Activated T-cell treated with anti-CD3 and anti-CD28 coated beads, Interleukin-2, amount 50 U/mL, for 48 hours (primary cell): ENCODE measurements at regions not wholly inside any gene's neighbourhood (a gene's known extent, or its start where the extent isn't known, plus 50 kb on each side); places are given as distances from the start of the nearest gene placed in this dataset.
"Not testable (repeated sequence)": the region's sequence is repeated elsewhere in the genome, so short reads cannot be mapped to it uniquely, and the experiment has no call there.

Experiments used
- DNase-seq, 2 experiments: peaks; one replicate each; pipeline ENCODE4 v3.0.0-alpha.2; 2020

- DNase-seq = peak; percentile 60
Measured at GRCh38 chr20:23147964-23148730, 62.0 kb upstream of the CD93 start.

GRCh38 chr20:23147647-23147963 is 61.5 kb upstream of the CD93 start:
- DNase-seq = no peak

DNA sequence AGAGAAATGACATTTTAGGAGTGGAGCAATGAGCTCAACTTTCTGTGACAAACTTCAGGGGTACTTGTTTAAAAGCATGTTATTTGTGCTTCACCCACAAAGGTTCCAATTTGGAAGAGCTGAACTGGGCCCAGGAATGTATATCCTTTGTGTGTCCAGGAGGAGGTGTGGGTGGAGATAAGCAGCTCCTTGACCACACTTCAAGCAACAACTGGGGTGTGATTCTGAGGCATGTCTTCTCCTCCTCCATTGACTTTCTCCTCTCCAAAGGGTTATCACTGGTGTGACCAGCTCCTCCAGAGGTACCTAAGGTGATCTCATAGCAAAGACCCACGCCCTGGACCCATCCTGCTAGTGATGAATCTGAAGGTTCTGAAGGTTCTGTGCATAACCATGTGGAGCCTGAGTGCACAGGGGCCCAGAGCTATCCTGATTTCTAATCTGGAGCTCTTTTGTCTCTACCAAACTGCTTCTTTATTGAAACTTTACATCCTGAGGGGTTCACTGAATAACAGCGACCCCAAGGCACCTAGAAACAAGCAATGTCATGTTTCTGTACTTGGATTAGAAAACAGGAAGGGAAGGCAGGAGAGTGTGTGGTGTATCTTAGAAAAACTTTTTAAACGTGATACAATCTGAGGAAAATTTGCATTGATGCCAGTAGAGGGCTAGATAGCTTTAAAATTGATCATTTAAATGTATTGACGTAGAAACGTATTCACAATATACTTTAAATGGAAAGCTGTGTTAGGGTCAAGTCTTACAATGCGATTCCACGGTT is 60.9 kb upstream of the CD93 start:
- DNase-seq = no peak

DNA sequence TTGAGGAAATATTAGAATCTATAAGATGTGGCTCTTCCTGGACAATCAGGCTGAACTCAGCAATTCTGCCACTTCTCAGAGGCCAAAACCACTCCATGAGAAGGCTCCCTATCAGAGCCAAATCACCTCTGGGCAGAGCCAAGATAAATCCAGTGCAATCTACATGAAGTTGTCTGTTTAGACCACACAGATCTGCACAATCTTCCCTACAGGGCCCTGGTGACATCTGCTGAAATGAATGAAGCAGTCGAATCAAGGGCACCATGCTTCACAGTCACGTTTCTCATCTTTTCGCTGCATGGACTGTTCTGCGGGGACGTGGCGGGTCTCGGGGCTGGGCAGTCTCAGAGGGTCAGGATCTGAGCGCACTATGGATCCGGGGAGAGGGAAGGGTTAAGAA is 60.1 kb upstream of the CD93 start:
- no peak for DNase-seq

GRCh38 chr20:23145281-23145700 is 59.2 kb upstream of the CD93 start:
- DNase-seq = no peak

- no peak for DNase-seq
Measured at GRCh38 chr20:23144856-23145255, 58.7 kb upstream of the CD93 start.

DNA sequence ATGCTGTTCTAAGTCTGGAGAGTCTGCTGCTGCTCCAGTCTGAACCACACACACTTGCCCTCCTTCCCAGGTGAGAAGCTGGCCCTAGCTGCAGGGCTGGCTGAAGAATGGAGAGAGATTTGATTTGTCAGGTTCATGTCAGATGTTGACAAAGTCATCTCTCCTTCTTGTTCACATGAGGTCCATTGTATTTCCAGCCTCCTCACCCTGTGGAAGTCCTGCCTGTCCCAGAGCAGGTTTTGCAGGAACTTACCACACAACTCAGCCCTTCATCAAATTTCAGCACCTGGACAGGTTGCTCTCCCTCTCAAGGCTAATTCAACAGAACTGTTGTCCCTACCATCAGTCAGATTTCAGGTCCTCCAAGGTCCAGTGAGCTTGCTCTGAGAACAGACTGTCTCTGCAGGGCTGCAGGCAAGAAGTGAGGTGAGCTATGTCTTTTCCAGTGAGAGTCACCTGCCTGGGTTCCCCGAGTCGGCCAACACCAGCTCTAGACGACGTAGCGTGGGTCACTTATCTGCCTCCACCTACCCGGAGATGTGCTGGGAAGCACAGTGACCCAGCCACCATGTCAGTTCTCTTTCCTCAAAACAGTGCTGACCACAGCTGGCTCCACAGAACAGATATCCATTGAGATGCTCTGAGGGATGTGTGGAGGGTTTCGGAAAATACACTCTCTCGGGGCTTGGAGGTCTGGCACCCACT is 58.0 kb upstream of the CD93 start:
- DNase-seq = no peak

DNA sequence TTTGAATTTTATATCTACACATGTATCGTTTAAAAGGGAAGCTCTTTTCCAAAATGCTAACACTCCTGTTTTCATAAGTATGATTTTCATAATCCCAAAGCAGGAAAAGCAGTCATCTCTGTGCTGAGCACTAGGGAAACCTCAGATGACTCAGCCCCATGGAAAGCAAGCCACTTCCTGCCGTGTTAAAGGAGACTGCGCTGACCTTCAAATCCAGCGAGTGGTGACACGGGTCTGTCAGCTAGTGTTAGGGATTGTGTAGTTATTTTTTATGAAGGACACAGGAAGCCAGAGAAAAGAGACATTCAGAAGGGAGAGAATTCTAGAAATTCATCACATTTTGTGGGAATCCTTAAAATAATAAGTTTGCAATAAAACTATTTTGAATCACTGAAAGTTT is 57.0 kb upstream of the CD93 start:
- no peak for DNase-seq

DNA sequence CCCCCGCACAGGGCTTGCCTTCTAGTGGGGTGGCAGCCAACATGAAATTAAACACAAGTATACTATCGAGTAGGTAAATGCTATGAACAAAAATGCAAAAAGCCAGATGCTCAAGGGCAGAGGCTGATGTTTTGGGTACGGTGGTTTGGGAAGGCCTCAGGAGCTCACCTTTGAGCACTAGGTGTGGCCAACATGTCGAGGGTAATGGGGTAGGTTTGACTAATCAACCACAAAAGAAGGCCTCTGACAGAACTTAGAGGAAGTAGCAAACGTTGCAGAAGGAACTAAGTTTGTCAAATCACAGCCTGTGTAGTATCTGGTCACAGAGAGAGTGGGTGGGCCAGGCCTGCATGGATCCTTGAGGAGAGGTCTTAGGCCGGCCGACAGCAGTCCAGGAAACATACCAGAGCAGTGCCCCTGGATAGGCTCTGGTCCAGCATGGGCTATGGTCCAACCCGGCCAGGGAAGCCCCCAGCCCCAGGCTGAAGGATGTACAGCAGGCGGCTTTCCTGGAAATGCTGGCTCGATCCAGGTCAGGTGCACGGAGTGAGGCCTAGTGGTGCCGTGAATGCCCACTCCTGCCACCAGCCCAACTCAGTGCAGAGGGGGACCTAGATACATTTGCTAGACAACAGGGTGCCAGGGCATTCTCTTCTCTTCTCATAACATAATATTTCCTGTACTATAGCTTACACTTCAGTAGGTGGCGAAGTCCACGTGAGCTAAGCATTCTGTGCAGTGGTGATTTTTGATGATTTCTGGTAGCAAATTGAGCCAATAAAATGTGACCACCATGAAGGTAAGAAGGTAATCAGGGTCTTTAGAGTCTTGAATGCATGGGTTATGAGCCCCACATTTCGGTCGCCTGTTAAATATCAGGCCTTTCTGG is 56.3 kb upstream of the CD93 start:
- DNase-seq = no peak

DNA sequence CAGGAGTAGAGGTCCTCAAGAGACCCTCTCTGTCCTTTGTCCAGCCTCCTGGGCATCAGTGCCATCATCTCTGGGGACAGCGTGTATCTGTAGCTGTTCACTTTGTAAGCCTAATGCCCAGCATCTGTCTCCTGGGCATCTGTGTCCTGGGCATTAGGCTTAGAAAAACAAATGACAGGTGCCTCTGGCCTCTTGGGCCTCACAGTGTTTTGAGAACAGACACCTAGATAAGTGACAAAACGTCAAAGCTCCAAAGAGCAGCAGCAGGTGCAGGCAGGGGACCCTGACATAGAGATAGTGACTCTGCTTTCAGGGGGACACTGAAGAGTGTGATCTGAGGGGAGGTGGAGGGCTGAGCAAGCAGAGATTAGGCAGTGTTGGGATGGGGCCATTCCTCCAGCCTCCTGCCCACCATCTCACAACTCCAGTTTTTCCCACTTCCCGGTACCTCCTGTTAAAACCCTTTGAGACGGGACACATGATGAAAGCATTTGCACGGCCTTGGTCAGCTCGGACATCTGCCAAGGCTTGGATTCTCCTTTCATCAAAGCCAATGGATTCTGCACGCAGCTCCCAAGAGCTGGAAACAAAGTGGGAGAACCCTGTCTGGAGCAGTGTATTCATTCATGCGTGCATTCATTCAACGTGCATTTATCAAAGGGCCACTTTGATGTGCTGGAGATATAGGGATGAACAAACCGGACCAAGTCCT is 55.5 kb upstream of the CD93 start:
- no peak for DNase-seq

GRCh38 chr20:23140991-23141390 is 54.9 kb upstream of the CD93 start:
- no peak for DNase-seq

DNA sequence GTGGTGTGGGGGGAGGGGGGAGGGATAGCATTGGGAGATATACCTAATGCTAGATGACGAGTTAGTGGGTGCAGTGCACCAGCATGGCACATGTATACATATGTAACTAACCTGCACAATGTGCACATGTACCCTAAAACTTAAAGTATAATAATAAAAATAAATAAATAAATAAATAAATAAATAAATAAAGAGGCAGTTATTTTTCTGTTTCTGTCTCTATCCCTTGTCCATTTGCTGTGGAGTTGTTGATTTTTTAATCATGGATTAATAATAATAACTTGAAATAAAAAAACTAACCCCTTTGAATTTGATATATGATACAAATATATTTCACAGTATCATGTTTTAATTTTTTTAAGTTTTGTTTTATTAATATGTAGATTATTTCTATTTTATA is 53.9 kb upstream of the CD93 start:
- DNase-seq = not testable (repeated sequence)

- no peak for DNase-seq
Measured at GRCh38 chr20:23139524-23139923, 53.4 kb upstream of the CD93 start.

- DNase-seq = no peak
Measured at GRCh38 chr20:23138682-23139081, 52.6 kb upstream of the CD93 start.

GRCh38 chr20:23138226-23138625 is 52.1 kb upstream of the CD93 start:
- DNase-seq = no peak

DNA sequence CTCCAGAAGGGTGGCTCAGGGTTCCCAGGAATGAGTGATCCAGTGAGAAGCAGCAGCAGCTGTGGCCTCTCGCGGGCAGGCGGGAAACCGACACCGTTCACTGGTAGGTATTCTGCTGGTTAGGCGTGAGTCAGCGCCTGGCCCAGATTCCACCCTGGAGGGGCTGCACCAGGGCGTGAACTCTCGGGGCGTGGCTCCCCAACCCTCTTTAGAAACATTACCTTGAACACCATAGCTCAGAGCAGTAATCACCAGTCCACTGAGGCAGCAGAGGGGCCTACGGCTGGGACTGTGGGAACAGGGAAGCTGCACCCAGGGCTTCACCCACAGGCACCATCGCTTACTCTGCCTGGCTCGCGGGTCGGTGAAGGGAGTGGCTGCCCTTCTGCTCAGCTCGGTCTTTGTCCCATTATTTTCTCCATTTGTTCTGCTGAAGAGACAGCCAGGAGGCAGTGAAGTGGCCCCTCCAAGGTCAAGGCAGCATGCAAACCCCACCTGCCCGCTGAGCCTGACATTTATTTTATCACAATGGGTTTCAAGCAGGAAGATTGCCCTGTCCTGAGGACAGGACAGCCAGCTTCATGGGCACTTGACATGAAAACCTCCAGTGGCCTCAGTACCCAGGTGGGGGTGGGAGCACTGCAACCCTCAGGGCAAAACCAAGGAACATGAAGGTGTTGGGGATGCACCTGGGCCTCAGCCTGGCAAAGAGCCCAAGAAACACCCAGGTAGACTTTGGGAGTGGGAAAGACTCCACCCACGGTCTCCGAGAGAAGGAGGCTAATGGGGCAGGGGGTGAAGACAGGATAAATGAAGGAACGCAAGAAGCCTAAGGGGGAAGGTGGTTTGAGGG is 51.0 kb upstream of the CD93 start:
- DNase-seq = no peak

DNA sequence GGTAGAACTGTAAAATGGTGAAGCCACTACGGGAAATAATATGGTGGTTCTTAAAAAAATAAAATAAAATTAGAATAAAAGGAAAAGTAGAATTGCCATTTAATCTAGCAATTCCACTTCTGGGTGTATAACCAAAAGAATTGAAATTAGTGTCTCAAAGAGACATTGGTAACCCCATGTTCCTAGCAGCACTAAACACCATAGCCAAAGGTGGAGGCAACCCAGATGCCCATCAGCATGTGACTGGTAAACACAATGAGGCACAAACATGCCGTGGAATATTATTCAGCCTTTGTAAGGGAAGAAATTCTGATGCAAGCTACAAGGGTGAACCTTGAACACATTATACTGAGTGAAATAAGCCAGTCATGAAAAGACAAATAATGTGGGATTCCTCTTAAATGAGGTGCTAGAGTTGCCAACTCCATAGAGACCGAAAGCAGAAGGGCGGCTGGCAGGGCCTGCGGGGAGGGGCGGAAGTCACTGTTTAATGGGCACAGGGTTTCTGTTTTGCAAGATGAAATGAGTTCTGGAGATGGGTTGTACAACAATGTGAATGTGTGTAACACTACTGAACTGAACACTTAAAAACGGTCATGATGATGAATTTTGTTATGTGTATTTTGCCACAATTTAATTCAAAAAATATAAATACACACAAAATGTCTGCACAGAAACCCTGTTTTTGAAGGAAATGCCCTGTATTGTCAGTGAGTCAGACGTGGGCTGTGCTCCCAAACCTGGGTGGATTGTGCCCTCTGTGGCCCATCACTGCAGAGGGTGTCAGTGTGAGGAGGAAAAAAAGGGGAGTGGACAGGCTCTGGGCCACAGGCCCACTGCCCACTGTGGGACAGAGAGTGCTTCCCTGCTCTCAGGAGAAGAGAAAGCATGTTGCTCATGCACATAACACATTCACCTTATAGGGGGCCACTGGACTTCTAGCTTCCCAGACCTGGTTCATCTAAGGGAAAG is 49.6 kb upstream of the CD93 start:
- DNase-seq = no peak
